Ectodermal cell (in vitro differentiated cells): ENCODE measurements at regions not wholly inside any gene's neighbourhood (a gene's known extent, or its start where the extent isn't known, plus 50 kb on each side); places are given as distances from the start of the nearest gene placed in this dataset.

Experiments used
- H3K27ac ChIP-seq: 2 replicates; pipeline ENCODE4 v1.7.0; 2013; ENCODE audit warnings: mild to moderate bottlenecking, low read depth, low read length; ENCODE audit not compliant: insufficient read depth, poor library complexity, severe bottlenecking
- H3K27me3 ChIP-seq: 2 replicates; pipeline ENCODE4 v1.7.0; 2013; ENCODE audit warnings: mild to moderate bottlenecking, low read length; ENCODE audit not compliant: insufficient read depth, control insufficient read depth, poor library complexity, severe bottlenecking
- H3K36me3 ChIP-seq: one replicate; pipeline ENCODE4 v1.7.0; 2013; ENCODE audit warnings: low read length; ENCODE audit not compliant: control insufficient read depth, insufficient read depth
- H3K4me1 ChIP-seq: one replicate; pipeline ENCODE4 v1.7.0; 2013; ENCODE audit warnings: low read length; ENCODE audit not compliant: control insufficient read depth, insufficient read depth
- H3K4me3 ChIP-seq: 2 replicates; pipeline ENCODE4 v1.7.0; 2013; ENCODE audit warnings: low read depth, low read length, control low read depth; ENCODE audit not compliant: insufficient read depth
- H3K9me3 ChIP-seq: 2 replicates; pipeline ENCODE4 v1.7.0; 2013; ENCODE audit warnings: mild to moderate bottlenecking, low read length, moderate library complexity; ENCODE audit not compliant: control insufficient read depth
- WGBS, 2 experiments: methylation state at CpG; one replicate each; pipeline ENCODE4 v1.1.7; 2013; ENCODE audit warnings: missing lambda C conversion rate in 2 of 2; 5-methylcytosine and 5-hydroxymethylcytosine counted together

DNA sequence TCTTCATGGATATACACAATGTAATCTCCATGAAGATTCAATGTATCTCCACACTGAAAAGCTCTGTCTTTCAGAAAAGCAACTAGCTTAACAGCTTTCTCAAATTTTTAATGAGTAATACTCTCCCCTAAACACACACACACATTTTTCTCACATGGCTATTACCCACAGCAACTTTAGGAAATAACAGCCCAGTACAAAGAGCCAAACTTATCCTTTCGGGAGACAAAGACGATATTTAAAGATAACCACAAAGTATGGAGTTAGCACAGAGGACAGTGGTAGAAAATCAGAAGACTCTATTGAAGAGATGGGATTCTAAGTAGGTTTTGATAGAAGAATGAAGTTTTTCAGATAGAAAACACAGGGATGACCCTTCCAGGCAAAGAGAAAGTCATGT, 394.9 kb upstream of the TRIB2 start:
- WGBS, 2 experiments = 94 to 96% methylated on average over 2 of the region's 2 CpGs
- no peaks in the 10 kb centered on the region for H3K36me3 ChIP-seq

DNA sequence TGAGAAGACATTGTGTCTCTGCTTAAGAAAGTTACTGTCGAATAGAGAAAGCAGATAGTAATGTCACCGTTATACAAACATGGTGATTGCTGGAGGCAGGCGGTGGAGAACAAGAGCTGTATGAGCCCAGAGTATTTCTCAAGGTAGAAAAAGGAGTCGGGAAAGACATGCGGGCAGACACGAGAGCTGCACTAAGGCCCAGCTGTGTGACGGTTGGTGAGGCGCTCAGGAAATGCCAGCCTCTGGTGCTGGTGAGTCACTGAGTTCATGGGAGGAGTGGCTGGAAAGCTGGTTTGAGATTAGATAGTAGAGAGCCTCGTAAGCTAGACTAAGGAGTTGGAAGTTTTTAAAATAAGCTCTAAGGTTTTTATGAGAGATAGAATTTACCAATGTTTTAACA, 390.9 kb upstream of the TRIB2 start:
- H3K9me3 ChIP-seq = no peaks in the 10 kb centered on the region
- no peak overlapping the region for H3K4me3 ChIP-seq
- H3K36me3 ChIP-seq = no peaks in the 10 kb centered on the region
- no peak overlapping the region for H3K27ac ChIP-seq
- H3K27me3 ChIP-seq = no peaks in the 10 kb centered on the region
- H3K4me1 ChIP-seq = no peaks in the 10 kb centered on the region
- 94 to 96% methylated on average over 9 of the region's 9 CpGs for WGBS, 2 experiments

More for the DNA sequence above, 394.9 kb upstream of the TRIB2 start:
- Histone ChIP-seq H3K4me3 (no peak overlapping the region), H3K27me3 (no peaks in the 10 kb centered on the region), H3K4me1 (no peaks in the 10 kb centered on the region), H3K9me3 (no peaks in the 10 kb centered on the region), H3K27ac (no peak overlapping the region)

DNA sequence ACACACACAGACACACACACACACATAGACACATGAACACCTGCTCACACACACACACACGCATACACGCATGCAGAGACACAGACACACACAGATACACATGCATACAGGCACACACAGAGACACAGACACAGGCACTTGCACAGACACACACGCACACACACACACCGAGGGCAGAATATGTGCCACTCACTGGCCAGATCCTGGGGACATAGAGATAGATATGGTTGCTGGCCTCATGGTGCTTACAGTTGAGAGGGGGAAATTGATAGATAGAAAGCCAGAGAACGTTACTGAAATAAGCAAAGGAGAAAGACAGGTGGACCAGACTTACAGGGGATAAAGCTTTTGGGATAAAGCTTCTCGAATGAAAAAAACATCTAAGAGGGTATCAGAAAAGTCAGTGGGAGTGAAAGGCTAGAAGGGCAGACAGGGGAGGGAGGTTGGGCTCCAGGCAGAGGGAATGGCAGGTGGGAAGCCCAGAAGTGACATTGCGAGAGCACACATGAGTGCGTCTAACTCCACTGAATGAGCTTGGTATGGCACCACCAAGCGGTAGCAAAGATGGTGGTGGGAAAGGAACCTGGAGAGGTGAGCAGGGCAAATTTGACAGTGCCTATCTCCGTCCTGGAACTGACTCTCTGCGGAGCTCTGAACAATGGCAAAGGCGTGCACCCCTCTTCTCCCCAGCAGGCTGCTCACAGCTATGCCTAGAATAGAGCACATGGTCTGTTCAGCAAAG, 390.1 kb upstream of the TRIB2 start:
- Histone ChIP-seq H3K36me3 (no peaks in the 10 kb centered on the region), H3K4me3 (no peak overlapping the region), H3K4me1 (no peaks in the 10 kb centered on the region), H3K27me3 (no peaks in the 10 kb centered on the region), H3K27ac (no peak overlapping the region), H3K9me3 (no peaks in the 10 kb centered on the region)
- 85 to 86% methylated on average over 12 of the region's 12 CpGs for WGBS, 2 experiments

DNA sequence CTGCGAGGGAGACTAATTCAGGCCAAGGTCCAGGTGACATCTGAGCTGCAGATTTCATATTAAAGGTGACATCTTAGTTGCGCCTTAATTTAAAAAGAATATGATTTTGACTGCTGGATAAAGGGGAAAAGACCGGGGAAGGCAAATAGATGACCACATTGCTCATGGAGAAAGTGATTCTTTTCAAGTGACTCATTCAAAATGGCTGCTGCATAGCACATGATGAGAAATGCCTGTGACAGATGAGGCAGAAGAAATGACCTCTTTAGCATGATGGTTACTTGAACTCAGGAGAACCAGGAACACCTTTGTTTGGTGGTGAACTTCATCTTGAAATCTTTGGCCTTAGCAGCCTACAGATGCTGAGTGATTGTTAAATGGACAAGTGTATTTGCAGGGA, 385.8 kb upstream of the TRIB2 start:
- Histone ChIP-seq H3K9me3 (no peaks in the 10 kb centered on the region), H3K4me1 (no peaks in the 10 kb centered on the region)
- WGBS, 2 experiments = 92 to 94% methylated on average over 3 of the region's 3 CpGs

DNA sequence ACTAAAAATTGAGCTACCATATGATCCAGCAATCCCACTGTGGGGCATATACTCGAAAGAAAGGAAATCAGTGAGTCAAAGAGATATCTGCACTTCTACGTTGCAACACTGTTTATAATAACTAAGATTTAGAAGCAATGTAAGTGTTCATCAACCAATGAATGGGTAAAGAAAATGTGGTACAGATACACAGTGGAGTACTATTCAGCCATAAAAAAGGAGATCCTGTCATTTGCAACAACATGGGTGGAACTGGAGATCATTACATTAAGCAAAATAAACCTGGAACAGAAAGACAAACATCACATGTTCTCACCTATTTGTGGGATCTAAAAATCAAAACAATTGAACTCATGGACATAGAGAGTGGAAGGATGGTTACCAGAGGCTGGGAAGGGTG, 385.0 kb upstream of the TRIB2 start:
- Histone ChIP-seq H3K36me3 (no peaks in the 10 kb centered on the region), H3K9me3 (no peaks in the 10 kb centered on the region), H3K4me1 (no peaks in the 10 kb centered on the region), H3K4me3 (no peak overlapping the region), H3K27me3 (no peaks in the 10 kb centered on the region), H3K27ac (no peak overlapping the region)
- WGBS, 2 experiments = 91 to 95% methylated on average over 2 of the region's 2 CpGs

More for the DNA sequence above, 385.8 kb upstream of the TRIB2 start:
- Histone ChIP-seq H3K36me3 (no peaks in the 10 kb centered on the region), H3K4me3 (no peak overlapping the region), H3K27me3 (no peaks in the 10 kb centered on the region), H3K27ac (no peak overlapping the region)

DNA sequence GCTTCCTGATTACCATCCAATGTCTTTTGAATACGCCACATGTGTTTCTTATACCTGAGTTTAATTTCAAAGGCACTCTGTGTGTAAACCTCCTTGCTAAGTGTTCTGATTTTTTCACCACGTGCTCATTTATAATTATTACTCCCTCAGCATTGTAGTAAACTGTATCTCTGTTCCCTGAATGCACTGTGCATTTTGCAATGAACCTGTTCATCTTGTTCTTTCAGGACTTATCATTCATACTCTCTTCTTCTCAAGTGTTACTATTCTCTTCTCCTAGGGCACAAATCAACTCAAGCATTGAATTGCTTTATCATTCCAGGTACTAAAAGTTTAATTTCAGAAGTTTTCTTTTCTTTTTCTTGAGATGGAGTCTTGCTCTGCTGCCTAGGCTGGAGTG, 383.4 kb upstream of the TRIB2 start:
- 82 to 88% methylated on average over 2 of the region's 2 CpGs for WGBS, 2 experiments

DNA sequence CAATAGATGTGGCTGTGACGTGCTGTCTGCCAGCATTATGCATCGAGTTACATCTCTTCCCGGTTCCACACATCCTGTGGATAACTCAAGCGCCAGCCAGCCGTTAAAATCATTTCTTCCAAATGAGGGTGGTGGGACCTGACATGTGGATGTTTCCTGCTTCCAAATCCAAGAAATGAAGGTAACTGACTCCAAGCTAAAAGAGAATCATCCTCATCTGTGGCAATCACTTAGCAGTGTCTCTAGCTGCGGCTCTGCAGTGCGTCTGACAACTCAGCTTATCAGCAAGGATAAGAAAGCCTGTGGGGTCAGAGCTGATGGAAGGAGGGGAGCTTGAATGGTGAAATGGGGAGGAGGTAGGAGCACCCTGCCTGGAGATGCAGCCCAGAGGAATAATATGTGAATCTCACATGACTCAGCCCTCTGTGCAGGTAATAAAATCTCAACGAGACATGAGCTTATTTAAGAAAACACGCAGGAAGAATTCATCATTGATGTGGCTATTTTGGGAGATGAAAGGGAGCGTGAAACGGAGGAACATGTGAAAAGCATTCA, 382.2 kb upstream of the TRIB2 start:
- H3K27me3 ChIP-seq = no peaks in the 10 kb centered on the region
- no peaks in the 10 kb centered on the region for H3K36me3 ChIP-seq

More for the DNA sequence above, 383.4 kb upstream of the TRIB2 start:
- H3K9me3 ChIP-seq = no peaks in the 10 kb centered on the region
- no peaks in the 10 kb centered on the region for H3K36me3 ChIP-seq
- no peaks in the 10 kb centered on the region for H3K4me1 ChIP-seq
- no peak overlapping the region for H3K27ac ChIP-seq
- H3K27me3 ChIP-seq = no peaks in the 10 kb centered on the region
- no peak overlapping the region for H3K4me3 ChIP-seq

DNA sequence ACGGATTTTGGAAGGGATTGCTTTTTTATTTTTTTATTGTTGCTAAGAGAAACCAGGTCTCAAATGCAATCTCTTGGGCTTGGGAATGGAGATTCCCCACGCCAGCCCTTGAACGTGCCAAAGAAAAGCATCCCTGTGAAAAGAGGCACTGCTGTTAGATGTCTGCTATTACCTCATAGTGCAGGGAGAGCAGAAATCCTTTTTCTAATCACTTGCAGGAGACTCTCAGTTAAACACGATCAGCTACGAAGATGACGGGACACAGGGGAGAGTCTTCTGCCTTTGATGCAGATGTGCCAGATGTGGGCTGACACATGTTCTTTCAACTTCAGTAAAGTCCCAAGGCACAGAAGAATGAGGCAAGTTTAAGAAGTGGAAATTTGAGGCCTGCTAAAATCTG, 381.6 kb upstream of the TRIB2 start:
- Histone ChIP-seq H3K4me1 (no peaks in the 10 kb centered on the region), H3K27me3 (no peaks in the 10 kb centered on the region), H3K36me3 (no peaks in the 10 kb centered on the region), H3K27ac (no peak overlapping the region), H3K9me3 (no peaks in the 10 kb centered on the region), H3K4me3 (no peak overlapping the region)
- 78 to 79% methylated on average over 6 of the region's 6 CpGs for WGBS, 2 experiments

More for the DNA sequence above, 382.2 kb upstream of the TRIB2 start:
- WGBS, 2 experiments = 93 to 94% methylated on average over 10 to 11 of the region's 11 CpGs
- H3K4me3 ChIP-seq = no peak overlapping the region
- H3K9me3 ChIP-seq = no peaks in the 10 kb centered on the region
- H3K27ac ChIP-seq = no peak overlapping the region
- H3K4me1 ChIP-seq = no peaks in the 10 kb centered on the region

DNA sequence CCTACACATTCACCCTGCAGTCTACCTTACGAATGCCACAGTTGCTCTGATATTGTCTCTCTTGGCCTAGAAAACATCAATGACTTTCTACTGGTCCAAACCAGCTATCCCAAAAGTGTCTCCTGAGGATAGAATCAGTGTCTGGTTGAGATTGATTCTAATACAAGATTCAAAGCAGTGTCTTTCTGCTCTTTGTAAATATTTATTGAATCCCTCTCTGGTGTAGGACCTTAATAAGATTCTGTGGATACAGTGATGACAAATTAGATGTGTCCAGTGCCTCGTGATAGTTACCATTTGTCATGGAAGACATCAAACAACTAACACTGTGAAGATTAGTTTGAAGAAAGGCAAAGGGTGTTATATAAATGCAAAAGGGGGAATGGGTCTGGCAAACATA, 380.7 kb upstream of the TRIB2 start:
- Histone ChIP-seq H3K27me3 (no peaks in the 10 kb centered on the region), H3K4me3 (no peak overlapping the region), H3K9me3 (no peaks in the 10 kb centered on the region), H3K27ac (no peak overlapping the region), H3K36me3 (no peaks in the 10 kb centered on the region), H3K4me1 (no peaks in the 10 kb centered on the region)
- WGBS, 2 experiments = 83 to 92% methylated on average over 2 of the region's 2 CpGs

DNA sequence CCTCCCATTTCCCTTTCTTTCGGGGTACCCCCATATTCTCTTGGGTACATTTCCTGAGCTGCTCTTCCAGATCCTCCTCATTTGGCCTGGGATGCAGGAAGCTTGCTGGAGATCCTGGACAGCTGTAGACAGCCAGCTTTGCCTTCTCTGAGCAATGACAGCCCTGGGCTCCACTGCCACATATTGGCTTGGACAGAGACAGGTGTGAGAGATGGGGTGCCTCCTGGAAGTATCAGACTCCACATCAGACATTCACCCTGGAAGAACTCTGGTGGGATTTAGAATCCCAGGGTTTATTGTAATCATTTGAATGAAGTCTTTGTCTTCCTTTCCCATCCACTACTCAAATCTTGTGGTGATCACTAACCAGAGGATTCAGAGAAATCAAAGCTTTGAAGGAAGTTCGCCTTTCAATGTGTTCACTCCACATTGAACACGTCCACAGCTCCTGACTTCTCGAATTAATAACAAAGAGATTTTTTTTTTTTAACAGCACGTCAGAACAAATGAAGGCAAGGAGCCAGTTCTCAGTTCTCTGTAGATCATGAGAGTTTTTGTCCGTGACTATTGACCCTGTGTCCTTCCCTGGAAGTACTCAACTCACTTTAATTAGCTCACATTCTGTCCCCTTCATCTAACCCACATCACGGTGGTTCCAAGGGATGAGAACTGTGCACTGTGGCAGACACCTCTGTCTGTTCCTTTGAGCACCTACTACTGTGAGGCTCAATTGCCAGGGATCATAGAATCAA, 377.6 kb upstream of the TRIB2 start:
- Histone ChIP-seq H3K4me1 (no peaks in the 10 kb centered on the region), H3K4me3 (no peak overlapping the region), H3K9me3 (no peaks in the 10 kb centered on the region), H3K36me3 (no peaks in the 10 kb centered on the region), H3K27ac (no peak overlapping the region), H3K27me3 (no peaks in the 10 kb centered on the region)
- 94 to 95% methylated on average over 7 of the region's 7 CpGs for WGBS, 2 experiments
